Thyroid gland (tissue), 4 donors: ENCODE measurements at regions not wholly inside any gene's neighbourhood (a gene's known extent, or its start where the extent isn't known, plus 50 kb on each side); places are given as distances from the start of the nearest gene placed in this dataset.

Experiments used
- DNase-seq, 2 donors: peaks; one replicate each; pipeline ENCODE4 v3.0.0-alpha.2; 2019
- H3K27ac ChIP-seq, 3 donors: fragments of 200-600 bp; sonication (generic); 1 replicate in 2 of 3; 2 replicates in 1 of 3; pipeline ENCODE4 v1.5.1; 2016 to 2019; ENCODE audit warnings: mild to moderate bottlenecking in 1 of 3, moderate library complexity in 1 of 3
- H3K27me3 ChIP-seq: fragments of 200-600 bp; sonication (generic); one replicate; pipeline ENCODE4 v1.5.1; 2019
- H3K36me3 ChIP-seq, 2 donors: fragments of 200-600 bp; sonication (generic); one replicate each; pipeline ENCODE4 v1.5.1; 2016 to 2019
- H3K4me1 ChIP-seq, 2 donors: fragments of 200-600 bp; sonication (generic); one replicate each; pipeline ENCODE4 v1.5.1; 2017 to 2019
- H3K4me3 ChIP-seq, 3 donors: fragments of 200-600 bp; sonication (generic); replicated peaks in 1 of 3; 1 replicate in 2 of 3; 2 replicates in 1 of 3; pipeline ENCODE4 v1.5.1; 2016; ENCODE audit warnings: mild to moderate bottlenecking in 1 of 3
- H3K9me3 ChIP-seq: fragments of 200-600 bp; sonication (generic); one replicate; pipeline ENCODE4 v1.5.1; 2017
- CTCF ChIP-seq, 6 experiments: fragments of 200-600 bp in 3 of 6; fragments of 450-650 bp in 3 of 6; sonication (generic) in 3 of 6; IDR thresholded peaks; one replicate each; pipeline ENCODE4 v1.5.1; 2016 to 2019; ENCODE audit warnings: antibody characterized with exemption in 6 of 6, mild to moderate bottlenecking in 2 of 6, inconsistent platforms in 1 of 6, moderate library complexity in 1 of 6
- POLR2A ChIP-seq, 2 donors: fragments of 450-650 bp; IDR thresholded peaks; one replicate each; pipeline ENCODE4 v1.6.1; 2017; ENCODE audit warnings: antibody characterized with exemption in 2 of 2, mild to moderate bottlenecking in 2 of 2, moderate library complexity in 1 of 2
- WGBS, 2 donors: methylation state at CpG; one replicate each; pipeline ENCODE4 v1.1.5; 2017; 5-methylcytosine and 5-hydroxymethylcytosine counted together
- intact Hi-C: fragments of 100-400 bp; cut with DNase I; formaldehyde crosslinking; loops from one replicate; pipeline ENCODE4 v1.15.1; 2023

- TF ChIP-seq POLR2A (IDR thresholded peaks at IDR 0.05): no peak
- no peak for TF ChIP-seq CTCF (IDR thresholded peaks at IDR 0.05)
- Histone ChIP-seq H3K4me3 (no peak overlapping the region), H3K4me1 (peaks cover 23 to 38% of the 10 kb centered on the region in 2 donors), H3K9me3 (no peaks in the 10 kb centered on the region), H3K36me3 (no peaks in the 10 kb centered on the region), H3K27ac (no peak overlapping the region), H3K27me3 (no peaks in the 10 kb centered on the region)
- intact Hi-C loops: no loop called here
- 94 to 96% methylated on average over 3 of the region's 3 CpGs for WGBS, 2 donors
- no peak for DNase-seq
These were observed 53.3 kb upstream of the BOLA1 start for GRCh38 chr1:149846042-149846441.

GRCh38 chr1:149846593-149847466 is 52.5 kb upstream of the BOLA1 start:
- Histone ChIP-seq H3K27me3 (no peaks in the 10 kb centered on the region), H3K9me3 (no peaks in the 10 kb centered on the region), H3K36me3 (no peaks in the 10 kb centered on the region), H3K4me3 (no peak overlapping the region), H3K27ac (no peak overlapping the region), H3K4me1 (peaks cover 23 to 38% of the 10 kb centered on the region in 2 donors)
- TF ChIP-seq CTCF (IDR thresholded peaks at IDR 0.05): no peak
- no peak for TF ChIP-seq POLR2A (IDR thresholded peaks at IDR 0.05)
- no peak for DNase-seq
- WGBS, 2 donors: 89 to 90% methylated on average over 3 of the region's 3 CpGs
- intact Hi-C loops: no loop called here

DNA sequence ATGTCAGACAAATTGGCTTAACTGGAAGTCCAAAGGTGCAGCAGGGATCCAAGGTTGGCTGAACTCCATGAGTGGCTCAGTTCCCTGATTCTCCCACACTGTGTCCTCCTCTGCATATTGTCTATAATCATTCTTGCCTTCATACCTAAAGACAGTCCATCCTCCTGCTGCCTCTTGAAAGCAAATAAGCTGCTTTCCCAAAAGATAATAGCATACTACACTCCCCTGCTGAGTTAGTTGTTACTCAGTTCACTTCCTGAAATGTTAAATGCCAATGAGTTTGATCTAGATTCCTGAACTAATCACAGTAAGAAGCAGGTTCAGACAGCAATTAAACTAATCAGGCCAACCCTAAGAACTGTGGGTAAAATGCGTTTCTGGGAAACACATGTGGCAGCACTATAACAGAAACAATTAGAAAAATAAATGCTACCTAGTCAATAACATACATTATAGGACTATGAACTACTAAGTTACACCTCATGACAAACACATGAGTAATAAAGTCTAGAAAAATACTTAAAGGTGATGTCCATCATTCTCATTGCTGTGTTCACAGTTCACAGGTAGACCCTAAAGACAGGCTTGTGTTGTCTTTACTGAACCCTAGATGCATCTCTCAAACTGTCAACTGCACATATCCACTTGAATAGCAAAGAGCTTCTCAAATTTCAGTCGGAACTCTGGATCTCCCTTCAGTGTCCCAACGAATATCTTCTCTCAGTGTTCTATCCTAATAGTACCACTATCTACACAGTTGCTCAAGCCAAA is 50.8 kb upstream of the BOLA1 start:
- TF ChIP-seq CTCF (IDR thresholded peaks at IDR 0.05) (no peak), POLR2A (IDR thresholded peaks at IDR 0.05) (no peak)
- Histone ChIP-seq H3K27ac (no peak overlapping the region), H3K27me3 (no peaks in the 10 kb centered on the region), H3K4me1 (peaks cover 23 to 36% of the 10 kb centered on the region in 2 donors), H3K9me3 (no peaks in the 10 kb centered on the region), H3K36me3 (no peaks in the 10 kb centered on the region), H3K4me3 (no peak overlapping the region)
- peak in 1 of 2 donors; percentile 2 for DNase-seq
- intact Hi-C loops: no loop called here
- 27 to 29% methylated on average over 3 of the region's 3 CpGs for WGBS, 2 donors

- no peaks in the 10 kb centered on the region for H3K9me3 ChIP-seq
- H3K36me3 ChIP-seq: no peaks in the 10 kb centered on the region
- H3K27ac ChIP-seq: no peak overlapping the region
- WGBS, 2 donors: 30 to 31% methylated on average over 10 of the region's 10 CpGs
- H3K4me1 ChIP-seq: peaks cover 15 to 28% of the 10 kb centered on the region in 2 donors
- peak overlapping the region in 1 of 3 donors; percentile 41 for H3K4me3 ChIP-seq
- no peak for TF ChIP-seq POLR2A (IDR thresholded peaks at IDR 0.05)
- intact Hi-C loops: no loop called here
- DNase-seq: no peak
- no peaks in the 10 kb centered on the region for H3K27me3 ChIP-seq
These were observed 50.0 kb upstream of the BOLA1 start for GRCh38 chr1:149849111-149849946.
